ENCODE measurements at regions not wholly inside any gene's neighbourhood (a gene's known extent, or its start where the extent isn't known, plus 50 kb on each side); places are given as distances from the start of the nearest gene placed in this dataset.
"Not testable (repeated sequence)": the region's sequence is repeated elsewhere in the genome, so short reads cannot be mapped to it uniquely, and the experiment has no call there.

DNA sequence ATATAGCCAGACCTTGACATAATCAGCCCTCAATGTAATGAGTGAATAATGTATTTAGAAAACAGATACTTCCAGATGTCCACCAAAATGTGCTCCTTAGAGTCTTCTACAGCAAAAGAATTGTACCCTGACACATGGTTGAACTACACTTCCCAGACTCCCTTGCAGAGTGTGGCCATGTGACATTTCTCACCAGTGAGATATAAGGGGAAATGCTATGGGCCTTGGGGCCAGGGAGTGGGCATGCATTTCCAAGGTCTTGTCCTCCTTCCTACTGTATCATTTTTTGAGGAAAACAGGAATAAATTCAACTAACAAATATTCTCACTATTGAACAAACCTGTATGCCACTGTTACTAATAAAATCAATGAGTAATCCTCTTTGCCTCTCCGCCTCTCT, 211.4 kb upstream of the SMLR1 start:
- DNase-seq: no peak

DNA sequence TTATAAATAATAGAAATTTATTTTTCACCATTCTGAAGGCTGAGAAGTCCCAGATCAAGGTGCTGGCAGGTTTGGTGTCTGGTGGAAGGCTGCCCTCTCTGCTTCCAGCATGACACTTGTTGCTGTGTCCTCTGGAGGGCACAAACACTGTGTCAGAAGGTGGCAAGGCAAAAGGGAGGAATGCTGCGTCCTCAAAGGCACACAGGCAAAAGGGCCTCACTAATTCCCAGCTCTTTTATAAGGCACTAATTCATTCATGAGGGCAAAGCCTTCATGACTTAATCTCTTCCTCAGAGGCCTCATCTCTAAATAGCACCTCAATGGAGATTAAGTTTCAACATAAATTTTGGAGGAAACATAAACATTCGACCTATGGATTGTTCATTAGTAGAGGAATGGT, 209.5 kb upstream of the SMLR1 start:
- DNase-seq: no peak

DNA sequence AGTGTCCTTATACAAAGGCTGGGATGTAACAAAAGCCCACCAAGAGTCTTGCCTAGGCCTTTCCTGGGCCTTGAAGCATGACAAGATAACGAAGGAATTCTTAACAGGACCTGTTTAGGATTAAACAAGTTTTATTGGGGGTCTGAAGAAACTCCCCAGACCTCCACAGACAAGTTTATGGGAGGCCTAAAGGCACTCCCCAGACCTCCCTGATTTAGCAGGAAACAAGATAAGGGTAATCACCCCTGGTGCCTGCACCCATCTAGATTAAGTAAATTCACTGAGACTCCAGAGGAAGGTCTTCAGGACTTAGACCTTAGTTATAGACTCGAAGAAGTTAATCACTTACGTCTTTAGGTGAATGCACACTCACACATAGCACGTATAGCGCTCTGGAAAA, 208.4 kb upstream of the SMLR1 start:
- DNase-seq: not testable (repeated sequence)

GRCh38 chr6:130620338-130620781, 206.8 kb upstream of the SMLR1 start:
- DNase-seq: no peak

GRCh38 chr6:130622142-130622541, 205.1 kb upstream of the SMLR1 start:
- no peak for DNase-seq

DNA sequence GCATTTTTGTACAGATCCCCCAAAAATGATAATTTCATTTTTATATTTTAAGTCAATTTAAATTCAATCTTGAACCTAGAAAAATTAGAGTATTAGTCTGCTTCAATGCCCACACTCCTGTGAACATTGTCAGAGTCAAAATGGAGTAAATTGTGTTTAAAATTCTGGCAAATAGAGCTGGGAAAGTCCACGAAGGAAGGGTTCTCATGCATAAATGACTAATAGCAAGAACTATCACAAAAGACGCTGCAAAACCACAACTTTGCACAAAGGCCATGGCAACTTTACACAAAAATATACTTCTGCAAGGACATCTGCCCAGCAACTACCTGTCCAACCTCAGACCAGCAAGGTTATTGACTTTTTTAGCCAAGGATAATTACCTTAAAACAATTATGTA, 203.2 kb upstream of the SMLR1 start:
- no peak for DNase-seq

GRCh38 chr6:130625825-130626527, 201.2 kb upstream of the SMLR1 start:
- no peak for DNase-seq

- DNase-seq: no peak
Observed at GRCh38 chr6:130628862-130629261, 198.3 kb upstream of the SMLR1 start.

GRCh38 chr6:130629640-130630039, 197.6 kb upstream of the SMLR1 start:
- no peak for DNase-seq

- peak; percentile 60 for DNase-seq
Observed at GRCh38 chr6:130632277-130632676, 194.9 kb upstream of the SMLR1 start.

GRCh38 chr6:130632897-130633296, 194.3 kb upstream of the SMLR1 start:
- no peak for DNase-seq

DNA sequence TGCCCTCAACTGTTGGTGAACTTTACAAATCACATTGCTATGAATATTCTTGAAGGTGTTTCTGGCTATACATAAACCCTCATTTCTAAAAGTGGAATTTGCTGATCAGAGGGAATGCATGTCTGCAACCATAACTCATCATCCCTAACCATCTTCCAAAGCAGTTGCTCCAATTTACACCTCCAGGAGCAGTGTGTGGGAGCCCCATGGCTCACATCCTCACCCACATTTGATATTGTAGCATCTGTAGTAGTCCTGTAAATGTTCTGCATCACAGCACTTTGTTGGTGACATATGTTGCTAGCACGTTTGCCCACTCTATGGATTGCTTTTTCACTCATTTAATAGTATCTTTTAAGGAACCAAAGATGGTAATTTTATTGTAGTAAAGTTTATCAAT, 183.8 kb upstream of the SMLR1 start:
- DNase-seq: no peak

GRCh38 chr6:130644175-130644574, 183.0 kb upstream of the SMLR1 start:
- no peak for DNase-seq

- not testable (repeated sequence) for DNase-seq
Observed at GRCh38 chr6:130644769-130645168, 182.4 kb upstream of the SMLR1 start.

- no peak for DNase-seq
Observed at GRCh38 chr6:130647246-130647645, 180.0 kb upstream of the SMLR1 start.

- DNase-seq: no peak
Observed at GRCh38 chr6:130655586-130655985, 171.6 kb upstream of the SMLR1 start.

GRCh38 chr6:130661077-130661476, 166.1 kb upstream of the SMLR1 start:
- no peak for DNase-seq

- DNase-seq: no peak
Observed at GRCh38 chr6:130666786-130667185, 160.4 kb upstream of the SMLR1 start.

DNA sequence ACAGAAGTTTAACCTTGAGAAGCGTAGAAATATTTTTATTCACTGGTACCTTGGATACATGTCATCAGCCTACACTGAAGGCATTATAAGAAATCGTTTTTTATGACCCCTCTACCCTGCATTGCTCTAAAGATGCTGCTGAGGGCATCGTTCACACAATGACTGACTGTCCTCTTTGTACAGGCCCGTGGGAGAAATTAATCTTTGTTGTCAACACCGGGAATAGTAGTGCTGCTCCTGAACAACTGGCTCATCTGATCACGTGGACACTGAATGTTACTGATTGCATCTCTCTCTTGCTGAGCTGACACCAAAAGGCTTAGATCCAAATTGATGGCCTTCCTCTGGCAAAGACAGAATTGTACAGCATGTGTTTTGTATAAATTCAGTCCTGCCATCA, 157.1 kb upstream of the SMLR1 start:
- DNase-seq: no peak

DNA sequence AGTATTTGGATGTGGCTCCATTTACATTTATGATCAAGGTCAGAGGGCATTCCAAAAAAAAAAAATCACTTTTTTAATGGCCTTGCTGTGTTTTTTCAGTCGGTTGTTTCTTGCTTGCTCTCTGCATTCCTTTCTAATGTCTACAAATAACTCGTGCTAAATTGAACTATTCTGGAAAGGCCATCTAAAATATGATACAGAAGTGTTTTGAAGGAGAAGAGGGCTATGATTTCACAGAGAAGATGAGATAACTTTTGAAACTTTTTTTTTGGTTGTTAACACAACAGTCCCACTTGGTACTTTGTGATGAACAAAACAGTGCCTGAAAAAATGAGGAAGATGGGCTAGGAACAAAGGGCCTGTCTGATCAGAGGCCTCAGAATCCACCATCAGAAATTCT, 156.1 kb upstream of the SMLR1 start:
- no peak for DNase-seq

DNA sequence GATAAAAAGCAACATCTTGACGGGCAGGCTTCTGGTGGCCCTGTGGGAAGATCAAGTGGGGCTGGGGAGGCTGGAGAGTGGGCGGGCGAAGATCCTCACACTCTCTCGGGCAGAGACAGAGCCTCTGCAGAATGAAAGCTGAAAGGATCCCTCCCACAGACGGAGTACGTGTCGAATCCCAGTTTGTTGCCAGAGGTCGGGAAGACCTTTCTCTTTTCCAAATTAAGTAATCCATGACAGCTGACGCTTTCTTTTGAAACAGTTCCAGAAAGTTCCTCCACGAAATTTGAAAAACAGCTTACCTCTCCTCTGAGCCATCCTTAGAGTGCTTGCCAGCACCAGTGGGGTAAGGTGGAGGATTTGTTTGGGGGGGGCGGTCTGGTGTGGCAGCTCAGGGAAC, 155.6 kb upstream of the SMLR1 start:
- DNase-seq: no peak

DNA sequence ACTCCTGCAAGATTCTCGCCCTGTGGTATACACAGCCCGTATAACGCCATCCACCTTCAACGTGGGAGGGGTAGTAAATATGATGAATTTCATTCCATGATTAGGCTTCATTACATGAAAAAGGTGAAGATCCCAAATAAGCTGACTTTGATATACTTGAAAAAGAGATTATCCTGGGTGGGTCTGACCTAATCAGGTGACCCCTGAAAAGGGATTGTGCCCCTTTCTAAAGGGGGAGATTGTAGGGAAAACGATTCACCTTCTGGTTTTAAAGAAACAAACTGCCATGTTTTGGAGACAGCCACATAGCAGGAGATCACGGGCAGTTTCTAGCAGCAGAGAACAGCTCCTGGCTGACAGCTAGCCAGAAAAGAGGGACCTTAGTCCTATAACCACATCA, 155.1 kb upstream of the SMLR1 start:
- DNase-seq: no peak

GRCh38 chr6:130674604-130675003, 152.6 kb upstream of the SMLR1 start:
- DNase-seq: no peak

DNA sequence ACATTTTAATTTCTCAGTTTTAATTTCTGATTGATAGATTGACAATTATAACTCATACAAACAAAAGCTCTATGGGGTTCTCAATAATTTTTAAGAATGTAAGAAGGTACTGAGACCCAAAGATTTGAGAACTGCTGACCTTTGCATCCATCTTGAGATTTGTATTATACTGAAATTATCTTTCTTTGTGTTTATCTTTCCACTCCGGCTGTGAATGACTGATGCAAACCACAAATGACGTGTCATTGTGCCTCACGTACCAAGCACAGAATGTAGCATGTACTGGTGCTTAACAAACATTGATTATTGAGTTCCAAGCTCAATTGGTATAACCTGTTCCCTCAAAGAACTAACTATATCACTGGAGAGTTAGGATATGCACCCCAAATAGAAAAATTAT, 152.1 kb upstream of the SMLR1 start:
- no peak for DNase-seq

DNA sequence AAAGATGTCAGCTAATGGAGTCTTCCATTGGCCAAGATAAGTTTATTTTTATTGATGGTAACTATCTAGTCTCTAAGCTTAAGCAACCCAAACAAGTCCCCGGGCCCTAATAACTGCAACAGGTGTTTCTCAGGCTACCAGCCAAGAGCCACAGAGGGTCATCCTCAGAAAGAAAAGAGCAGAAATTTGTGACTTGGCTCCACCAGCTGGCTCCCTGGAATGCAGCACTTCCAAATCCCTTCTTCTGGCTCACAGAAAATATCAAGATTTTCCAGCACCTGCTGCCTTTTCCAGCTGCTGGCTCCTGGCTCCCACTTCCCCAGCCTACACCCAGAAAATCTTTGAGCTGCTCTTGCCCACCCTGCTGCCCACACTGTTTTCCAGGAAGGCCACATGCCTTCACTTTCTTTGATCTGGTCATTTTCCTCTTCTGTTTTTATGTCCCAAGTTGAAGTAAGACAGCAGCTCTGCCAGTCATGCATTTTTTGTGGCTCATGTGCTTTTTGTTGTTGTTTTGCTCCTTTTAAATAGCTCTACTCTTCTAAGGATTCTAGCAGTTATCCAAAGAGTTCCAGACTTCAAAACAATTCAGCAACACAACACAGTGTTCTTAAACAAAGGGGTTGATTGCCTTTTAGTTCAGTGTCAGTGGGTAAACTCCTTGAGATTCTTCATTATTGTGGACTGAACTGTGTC, 151.0 kb upstream of the SMLR1 start:
- no peak for DNase-seq

Data from NCI-H748 treated with DMSO at 0.1 percent for 48 hours (cell line).